ENCODE measurements at regions not wholly inside any gene's neighbourhood (a gene's known extent, or its start where the extent isn't known, plus 50 kb on each side); places are given as distances from the start of the nearest gene placed in this dataset.

GRCh38 chr9:89929315-89929672, 324.5 kb downstream of the GADD45G start:
- TF ChIP-seq CTCF (IDR thresholded peaks at IDR 0.05; ENCODE audit: low read length) (no peak), EZH2 (optimal IDR thresholded peaks at IDR 0.05; ENCODE audit: low read depth, low read length) (no peak), EZH2phosphoT487 (IDR thresholded peaks at IDR 0.05; ENCODE audit: low read length) (no peak)
